GM12878 (cell line): ENCODE measurements at regions not wholly inside any gene's neighbourhood (a gene's known extent, or its start where the extent isn't known, plus 50 kb on each side); places are given as distances from the start of the nearest gene placed in this dataset.

ENCODE experiments used
- ATAC-seq: fragments of 200-7000 bp; cut with Tn5 transposase; 3 replicates; pipeline ENCODE4 v1.9.1; 2020; ENCODE audit warnings: mild to moderate bottlenecking, moderate library complexity
- BruUV-seq: library from RNA; stranded (reverse); fragments of 400-500 nt; replicated peaks from 2 replicates; lab custom pipeline; 2021; lab: Mats Ljungman, UMichigan
- CTCF ChIA-PET: fragments of 300-600 bp; sonication (Branson Sonifier 250); formaldehyde crosslinking; extraction: SDS; loops from one replicate; lab custom pipeline; 2021; ENCODE audit warnings: inconsistent platforms; lab: Yijun Ruan, JAX
- POLR2A ChIA-PET: fragments of 350-600 bp; formaldehyde crosslinking; extraction: SDS; loops from one replicate; lab custom pipeline; 2021; ENCODE audit warnings: inconsistent platforms; lab: Charles Lee
- RAD21 ChIA-PET: fragments of 300-600 bp; sonication (Branson Sonifier 250); formaldehyde crosslinking; loops from one replicate; lab custom pipeline; 2023; ENCODE audit warnings: antibody characterized with exemption; ENCODE audit not compliant: unreplicated experiment; lab: Charles Lee
- SMC1A ChIA-PET: fragments of 300-600 bp; sonication (Branson Sonifier 250); formaldehyde crosslinking; loops from one replicate; lab custom pipeline; 2023; ENCODE audit not compliant: unreplicated experiment, uncharacterized antibody; lab: Charles Lee
- DNase-seq: peaks from one replicate; pipeline ENCODE4 v3.0.0-alpha.2; 2011; ENCODE audit warnings: low read depth, low spot score
- FAIRE-seq: peaks from 3 replicates; lab custom pipeline; 2011; peaks lifted over from hg19 to GRCh38; lab: Jason Lieb, UNC
- H2AFZ ChIP-seq: 2 replicates; pipeline ENCODE4 v1.6.0; 2011; ENCODE audit warnings: low read depth, low read length, control low read depth; ENCODE audit not compliant: control insufficient read depth
- H3K27ac ChIP-seq: 2 replicates; pipeline ENCODE4 v1.5.1; 2011; ENCODE audit warnings: control low read depth; ENCODE audit not compliant: control insufficient read depth, insufficient read depth
- H3K27me3 ChIP-seq, 2 experiments: replicated peaks in 1 of 2; 2 replicates each; pipeline versions ENCODE4 v1.6.0 to v1.6.1; 2011; ENCODE audit warnings: low read length in 1 of 2; ENCODE audit not compliant: control insufficient read depth in 2 of 2, insufficient read depth in 2 of 2
- H3K36me3 ChIP-seq, 2 experiments: 2 replicates each; pipeline ENCODE4 v1.5.1; 2011; ENCODE audit warnings: low read length in 1 of 2; ENCODE audit not compliant: control insufficient read depth in 2 of 2, insufficient read depth in 2 of 2
- H3K4me1 ChIP-seq: 2 replicates; pipeline ENCODE4 v1.6.1; 2011; ENCODE audit warnings: mild to moderate bottlenecking, low read length, moderate library complexity, mixed read lengths; ENCODE audit not compliant: control insufficient read depth, insufficient read depth
- H3K4me2 ChIP-seq: 2 replicates; pipeline ENCODE4 v1.6.0; 2011; ENCODE audit warnings: control low read depth; ENCODE audit not compliant: control insufficient read depth, insufficient read depth
- H3K4me3 ChIP-seq: fragments of 200-600 bp; sonication (generic); 2 replicates; pipeline ENCODE4 v1.5.1; 2016
- H3K79me2 ChIP-seq: 2 replicates; pipeline ENCODE4 v1.6.0; 2011; ENCODE audit warnings: low read length; ENCODE audit not compliant: control insufficient read depth, insufficient read depth
- H3K9ac ChIP-seq: 2 replicates; pipeline ENCODE4 v1.8.0; 2011; ENCODE audit warnings: low read length, control low read depth, mixed read lengths; ENCODE audit not compliant: control insufficient read depth, insufficient read depth
- H3K9me3 ChIP-seq: replicated peaks from 3 replicates; pipeline ENCODE4 v1.5.1; 2011; ENCODE audit warnings: mild to moderate bottlenecking, low read length; ENCODE audit not compliant: control insufficient read depth, insufficient read depth
- H4K20me1 ChIP-seq: 2 replicates; pipeline ENCODE4 v1.6.0; 2011; ENCODE audit not compliant: control insufficient read depth, insufficient read depth
- BACH1 ChIP-seq: fragments of 450-650 bp; IDR thresholded peaks from 2 replicates; pipeline ENCODE4 v1.6.1; 2017; ENCODE audit warnings: mild to moderate bottlenecking, borderline replicate concordance
- CTCF ChIP-seq, 3 experiments: IDR thresholded peaks in 2 of 3; conservative IDR thresholded peaks in 1 of 3; 2 replicates each; pipeline ENCODE4 v1.5.1; 2011; ENCODE audit warnings: low read depth in 3 of 3, low read length in 3 of 3, mild to moderate bottlenecking in 3 of 3, control low read depth in 2 of 3, moderate library complexity in 2 of 3, inconsistent platforms in 1 of 3, mixed read lengths in 1 of 3; ENCODE audit not compliant: control insufficient read depth in 2 of 3, insufficient read depth in 1 of 3; ENCODE audit errors: extremely low read depth in 1 of 3
- EP300 ChIP-seq, 2 experiments: fragments of 150-350 bp in 1 of 2; IDR thresholded peaks; 2 replicates each; pipeline ENCODE4 v1.6.1; 2011 to 2012; ENCODE audit warnings: low read depth in 2 of 2, low read length in 2 of 2, borderline replicate concordance in 1 of 2, improper control_type of control experiment in 1 of 2, inconsistent platforms in 1 of 2; ENCODE audit not compliant: control insufficient read depth in 1 of 2
- SMC3 ChIP-seq: IDR thresholded peaks from 2 replicates; pipeline ENCODE4 v1.6.1; 2011; ENCODE audit warnings: low read length, improper control_type of control experiment, borderline replicate concordance
- WGBS: methylation state at CpG from one replicate; pipeline ENCODE4 v1.1.6; 2016; ENCODE audit warnings: low lambda C conversion rate; ENCODE audit not compliant: insufficient replicate concordance, insufficient coverage; ENCODE audit errors: missing lambda C conversion rate; 5-methylcytosine and 5-hydroxymethylcytosine counted together
- in situ Hi-C: fragments of 300-500 bp; cut with MboI; formaldehyde crosslinking; loops from 9 replicates; pipeline ENCODE4 v1.14.3; 2018; ENCODE audit warnings: mixed read lengths
- intact Hi-C: fragments of 100-400 bp; cut with micrococcal nuclease; formaldehyde crosslinking; loops from one replicate; pipeline ENCODE4 v1.14.2; 2022; ENCODE audit not compliant: unreplicated experiment

GRCh38 chr3:140752499-140752898 is 74.6 kb downstream of the TRIM42 start:
- ChIA-PET SMC1A (interaction anchor here (0.7 to 2.8 kb wide), 8 partner anchors 10 to 145 kb away, joined by 3 to 15 read pairs (median 3); no protein-coding TSS in a partner anchor), RAD21 (interaction anchor here (1.0 kb wide), 2 partner anchors 14 to 24 kb away, joined by 3 to 4 read pairs; no protein-coding TSS in a partner anchor), CTCF (interaction anchor here (0.9 to 2.4 kb wide), 5 partner anchors 12 to 624 kb away, joined by 3 to 5 read pairs (median 3); no protein-coding TSS in a partner anchor), POLR2A (no interaction called here)
- Histone ChIP-seq H3K36me3 (no peaks in the 10 kb centered on the region), H3K4me1 (peaks cover 23% of the 10 kb centered on the region), H3K27me3 (no peaks in the 10 kb centered on the region; a peak in 1 of 4 replicates), H4K20me1 (no peaks in the 10 kb centered on the region), H3K79me2 (no peaks in the 10 kb centered on the region), H3K9me3 (no peaks in the 10 kb centered on the region), H3K4me3 (no peak overlapping the region), H2AFZ (no peak overlapping the region), H3K9ac (no peak overlapping the region), H3K4me2 (no peak overlapping the region), H3K27ac (no peak overlapping the region)
- FAIRE-seq, result no peak
- no peak for ATAC-seq
- TF ChIP-seq EP300 (IDR thresholded peaks at IDR 0.05; ENCODE audit: borderline replicate concordance in 1 of 2, control insufficient read depth in 1 of 2, low read depth in 2 of 2, low read length in 2 of 2) (no peak), SMC3 (no peak), BACH1 (no peak), CTCF (IDR thresholded peaks at IDR 0.05 in 2 of 3, conservative IDR thresholded peaks at IDR 0.05 in 1 of 3; ENCODE audit: control insufficient read depth in 2 of 3, extremely low read depth in 1 of 3, insufficient read depth in 1 of 3, low read depth in 3 of 3, low read length in 3 of 3) (0 out of 6 replicates have a peak, but pooled peaks of 1 of the 3 experiments have one; percentile 3)
- no peak for DNase-seq
- no TSS peak for BruUV-seq
- in situ Hi-C loops, result no loop called here
- intact Hi-C loops, result loop anchor here (5.0 kb wide), 1 partner anchor 90 kb away; no protein-coding TSS in a partner anchor
- WGBS, result 65% methylated on average over 2 of the region's 2 CpGs
